ENCODE measurements at regions not wholly inside any gene's neighbourhood (a gene's known extent, or its start where the extent isn't known, plus 50 kb on each side); places are given as distances from the start of the nearest gene placed in this dataset.

DNA sequence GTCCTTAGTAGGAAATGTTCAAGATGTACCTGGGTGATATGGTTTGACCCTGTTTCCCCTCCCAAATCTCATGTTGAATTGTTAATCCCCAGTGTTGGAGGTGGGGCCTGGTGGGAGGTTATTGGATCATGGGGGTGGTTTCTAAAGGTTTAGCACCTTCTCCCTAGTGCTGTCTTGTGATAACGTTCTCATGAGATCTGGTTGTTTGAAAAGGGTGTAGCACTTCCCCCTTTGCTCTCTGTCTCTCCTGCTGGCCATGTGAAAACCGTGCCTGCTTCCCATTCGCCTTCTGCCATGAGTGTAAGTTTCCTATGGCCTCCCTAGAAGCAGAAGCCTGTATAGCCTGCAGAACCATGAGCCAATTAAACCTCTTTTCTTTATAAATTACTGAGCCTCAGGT is 353.0 kb upstream of the SFSWAP start:
- peaks cover 28% of the 10 kb centered on the region for H3K27me3 Mint-ChIP-seq
- ATAC-seq (ENCODE audit: poor library complexity), result no peak
- H3K9me3 Mint-ChIP-seq, result no peaks in the 10 kb centered on the region
- no peak overlapping the region for H3K27ac Mint-ChIP-seq
- H3K4me1 Mint-ChIP-seq (ENCODE audit: low read depth), result no peaks in the 10 kb centered on the region
- ChIA-PET POLR2A (no interaction called here), CTCF (no interaction called here)
- no peak for DNase-seq
- Histone ChIP-seq H3K27ac (ENCODE audit: low read depth in 1 of 2, low read length in 2 of 2) (no peak overlapping the region), H3K36me3 (ENCODE audit: insufficient read depth, low read length) (no peaks in the 10 kb centered on the region), H3K27me3 (ENCODE audit: control insufficient read depth in 1 of 2, insufficient read depth in 2 of 2, low read length in 2 of 2) (peaks cover 0 to 5% of the 10 kb centered on the region in 2 experiments), H3K4me1 (ENCODE audit: insufficient read depth, low read length) (no peaks in the 10 kb centered on the region), H3K4me3 (ENCODE audit: low read length) (no peak overlapping the region), H3K9me3 (ENCODE audit: control insufficient read depth in 1 of 2, insufficient read depth in 1 of 2, low read length in 2 of 2) (peaks cover 0 to 6% of the 10 kb centered on the region in 2 experiments)
- TF ChIP-seq, protein P1, sequence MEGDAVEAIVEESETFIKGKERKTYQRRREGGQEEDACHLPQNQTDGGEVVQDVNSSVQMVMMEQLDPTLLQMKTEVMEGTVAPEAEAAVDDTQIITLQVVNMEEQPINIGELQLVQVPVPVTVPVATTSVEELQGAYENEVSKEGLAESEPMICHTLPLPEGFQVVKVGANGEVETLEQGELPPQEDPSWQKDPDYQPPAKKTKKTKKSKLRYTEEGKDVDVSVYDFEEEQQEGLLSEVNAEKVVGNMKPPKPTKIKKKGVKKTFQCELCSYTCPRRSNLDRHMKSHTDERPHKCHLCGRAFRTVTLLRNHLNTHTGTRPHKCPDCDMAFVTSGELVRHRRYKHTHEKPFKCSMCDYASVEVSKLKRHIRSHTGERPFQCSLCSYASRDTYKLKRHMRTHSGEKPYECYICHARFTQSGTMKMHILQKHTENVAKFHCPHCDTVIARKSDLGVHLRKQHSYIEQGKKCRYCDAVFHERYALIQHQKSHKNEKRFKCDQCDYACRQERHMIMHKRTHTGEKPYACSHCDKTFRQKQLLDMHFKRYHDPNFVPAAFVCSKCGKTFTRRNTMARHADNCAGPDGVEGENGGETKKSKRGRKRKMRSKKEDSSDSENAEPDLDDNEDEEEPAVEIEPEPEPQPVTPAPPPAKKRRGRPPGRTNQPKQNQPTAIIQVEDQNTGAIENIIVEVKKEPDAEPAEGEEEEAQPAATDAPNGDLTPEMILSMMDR (IDR thresholded peaks at IDR 0.05), result no peak
- H3K4me3 Mint-ChIP-seq, result no peak overlapping the region
- no peaks in the 10 kb centered on the region for H3K36me3 Mint-ChIP-seq (ENCODE audit: low read depth)
- intact Hi-C loops (cut with DNase I, micrococcal nuclease), result no loop called here

DNA sequence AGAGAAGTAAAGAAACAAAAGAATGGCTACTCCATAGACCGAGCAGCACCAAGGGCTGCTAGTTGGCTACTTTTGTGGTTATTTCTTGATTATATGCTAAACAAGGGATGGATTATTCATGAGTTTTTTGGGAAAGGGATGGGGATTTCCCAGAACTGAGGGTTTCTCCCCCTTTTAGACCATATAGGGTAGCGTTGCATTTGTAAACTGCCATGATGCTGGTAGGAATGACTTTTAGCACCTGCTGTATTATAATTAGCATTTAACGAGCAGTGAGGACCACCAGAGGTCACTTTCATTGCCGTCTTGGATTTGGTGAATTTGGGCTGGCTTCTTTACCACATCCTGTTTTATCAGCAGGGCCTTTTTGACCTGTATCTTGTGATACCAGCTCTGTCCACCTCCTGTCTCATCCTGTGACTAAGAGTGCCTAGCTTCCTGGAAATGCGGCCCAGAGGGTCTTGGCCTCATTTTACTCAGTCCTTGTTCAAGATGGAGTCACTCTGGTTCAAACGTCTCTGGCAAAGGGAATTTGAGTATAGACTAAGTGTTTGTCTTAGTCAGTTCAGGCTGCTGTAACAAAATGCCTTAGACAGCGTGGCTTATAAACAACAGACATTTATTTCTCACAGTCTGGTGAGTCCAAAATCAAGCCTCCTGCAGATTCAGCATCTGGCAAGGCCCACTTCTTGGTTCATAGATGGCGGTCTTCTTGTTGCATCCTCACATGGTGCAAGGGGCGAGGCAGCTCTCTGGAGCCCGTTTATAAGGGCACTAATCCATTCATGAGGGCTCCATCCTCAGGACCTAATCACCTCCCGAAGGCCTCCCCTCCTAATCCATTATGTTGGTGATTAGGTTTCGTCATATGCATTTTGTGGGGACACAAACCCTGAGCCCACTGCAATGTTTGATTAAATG is 348.3 kb upstream of the SFSWAP start:
- CTCF ChIA-PET, result no interaction called here
- Mint-ChIP-seq H3K4me1 (ENCODE audit: low read depth) (no peaks in the 10 kb centered on the region), H3K9me3 (no peaks in the 10 kb centered on the region), H3K36me3 (ENCODE audit: low read depth) (no peaks in the 10 kb centered on the region), H3K4me3 (no peak overlapping the region), H3K27ac (no peak overlapping the region), H3K27me3 (no peaks in the 10 kb centered on the region)
- intact Hi-C loops (cut with DNase I, micrococcal nuclease), result no loop called here
- DNase-seq (no peak), ATAC-seq (ENCODE audit: poor library complexity) (no peak)
- TF ChIP-seq, protein P1 (IDR thresholded peaks at IDR 0.05), result no peak
- Histone ChIP-seq H3K4me1 (ENCODE audit: insufficient read depth, low read length) (no peaks in the 10 kb centered on the region), H3K9me3 (ENCODE audit: control insufficient read depth in 1 of 2, insufficient read depth in 1 of 2, low read length in 2 of 2) (no peaks in the 10 kb centered on the region), H3K27ac (ENCODE audit: low read depth in 1 of 2, low read length in 2 of 2) (no peak overlapping the region), H3K4me3 (ENCODE audit: low read length) (no peak overlapping the region), H3K27me3 (ENCODE audit: control insufficient read depth in 1 of 2, insufficient read depth in 2 of 2, low read length in 2 of 2) (no peaks in the 10 kb centered on the region), H3K36me3 (ENCODE audit: insufficient read depth, low read length) (no peaks in the 10 kb centered on the region)
- POLR2A ChIA-PET, result no interaction called here

DNA sequence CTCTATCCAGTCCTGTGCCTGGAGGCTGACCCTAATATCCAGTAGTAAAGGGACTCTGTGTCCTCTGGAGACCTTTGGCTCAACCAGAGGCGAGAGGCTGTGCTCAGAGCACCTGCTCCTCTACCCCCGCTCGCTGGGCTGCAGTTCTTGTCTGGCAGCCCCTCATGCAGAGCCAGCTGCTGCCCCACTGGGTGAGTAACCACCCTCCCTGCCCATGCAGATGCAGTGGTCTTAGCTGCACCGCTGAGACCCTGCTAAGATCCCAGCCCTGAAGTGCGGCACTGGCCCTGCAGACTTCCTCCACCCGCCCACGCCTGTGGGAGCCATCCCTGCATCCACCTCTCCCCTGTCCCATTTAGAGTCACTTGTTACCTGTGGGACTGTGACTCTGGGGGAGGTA is 347.5 kb upstream of the SFSWAP start:
- intact Hi-C loops (cut with DNase I, micrococcal nuclease), result no loop called here
- H3K27ac ChIP-seq (ENCODE audit: low read depth in 1 of 2, low read length in 2 of 2), result no peak overlapping the region
- no peaks in the 10 kb centered on the region for H3K4me1 Mint-ChIP-seq (ENCODE audit: low read depth)
- H3K9me3 ChIP-seq (ENCODE audit: control insufficient read depth in 1 of 2, insufficient read depth in 1 of 2, low read length in 2 of 2), result no peaks in the 10 kb centered on the region
- no peaks in the 10 kb centered on the region for H3K27me3 ChIP-seq (ENCODE audit: control insufficient read depth in 1 of 2, insufficient read depth in 2 of 2, low read length in 2 of 2)
- no peaks in the 10 kb centered on the region for H3K4me1 ChIP-seq (ENCODE audit: insufficient read depth, low read length)
- H3K4me3 ChIP-seq (ENCODE audit: low read length), result no peak overlapping the region
- POLR2A ChIA-PET, result no interaction called here
- no peaks in the 10 kb centered on the region for H3K9me3 Mint-ChIP-seq
- ATAC-seq (ENCODE audit: poor library complexity) (no peak), DNase-seq (no peak)
- H3K36me3 Mint-ChIP-seq (ENCODE audit: low read depth), result no peaks in the 10 kb centered on the region
- CTCF ChIA-PET, result no interaction called here
- no peaks in the 10 kb centered on the region for H3K27me3 Mint-ChIP-seq
- H3K27ac Mint-ChIP-seq, result no peak overlapping the region
- no peak overlapping the region for H3K4me3 Mint-ChIP-seq
- no peaks in the 10 kb centered on the region for H3K36me3 ChIP-seq (ENCODE audit: insufficient read depth, low read length)
- TF ChIP-seq, protein P1 (IDR thresholded peaks at IDR 0.05), result no peak
